ENCODE measurements at regions not wholly inside any gene's neighbourhood (a gene's known extent, or its start where the extent isn't known, plus 50 kb on each side); places are given as distances from the start of the nearest gene placed in this dataset.

- TF ChIP-seq POLR2AphosphoS5 (IDR thresholded peaks at IDR 0.05; ENCODE audit: low read depth, low read length): no peak
- no peak for TF ChIP-seq TAF1 (IDR thresholded peaks at IDR 0.05; ENCODE audit: borderline replicate concordance, low read depth, low read length)
Measured at GRCh38 chr14:106625186-106625585, 1098.8 kb downstream of the TMEM121 start.
